HUES64 (cell line): ENCODE measurements at regions not wholly inside any gene's neighbourhood (a gene's known extent, or its start where the extent isn't known, plus 50 kb on each side); places are given as distances from the start of the nearest gene placed in this dataset.

Source experiments
- H3K27ac ChIP-seq: 2 replicates; pipeline ENCODE4 v1.7.0; 2013; ENCODE audit warnings: low read depth, low read length, inconsistent platforms
- H3K27me3 ChIP-seq: 2 replicates; pipeline ENCODE4 v1.6.1; 2013; ENCODE audit warnings: mild to moderate bottlenecking, low read length; ENCODE audit not compliant: insufficient read depth
- H3K36me3 ChIP-seq: 2 replicates; pipeline ENCODE4 v1.6.1; 2013; ENCODE audit warnings: mild to moderate bottlenecking, low read length; ENCODE audit not compliant: insufficient read depth
- H3K4me1 ChIP-seq: 2 replicates; pipeline ENCODE4 v1.6.1; 2013; ENCODE audit warnings: mild to moderate bottlenecking, low read length, moderate library complexity; ENCODE audit not compliant: insufficient read depth
- H3K4me3 ChIP-seq: 2 replicates; pipeline ENCODE4 v1.5.1; 2013; ENCODE audit warnings: mild to moderate bottlenecking, low read length, moderate library complexity
- H3K9ac ChIP-seq: 2 replicates; pipeline ENCODE4 v1.6.1; 2013; ENCODE audit warnings: mild to moderate bottlenecking, low read depth, low read length
- H3K9me3 ChIP-seq: 2 replicates; pipeline ENCODE4 v1.6.1; 2013; ENCODE audit warnings: low read depth, low read length; ENCODE audit not compliant: insufficient read depth
- WGBS: fragments of 150-250, 120-280 bp; methylation state at CpG from one replicate; pipeline ENCODE4 v1.1.7; 2013; ENCODE audit warnings: missing lambda C conversion rate; 5-methylcytosine and 5-hydroxymethylcytosine counted together

- no peaks in the 10 kb centered on the region for H3K9me3 ChIP-seq
- H3K27me3 ChIP-seq, result no peaks in the 10 kb centered on the region
- WGBS, result 96% methylated on average over 6 of the region's 6 CpGs
- no peak overlapping the region for H3K4me3 ChIP-seq
- H3K27ac ChIP-seq, result no peak overlapping the region
- peaks cover 10% of the 10 kb centered on the region for H3K4me1 ChIP-seq
- H3K36me3 ChIP-seq, result no peaks in the 10 kb centered on the region
- no peak overlapping the region for H3K9ac ChIP-seq
Measured at GRCh38 chrX:68942104-68942503, 113.3 kb downstream of the EFNB1 start.

GRCh38 chrX:68941385-68941952 lies 112.6 kb downstream of the EFNB1 start:
- WGBS, result 93% methylated on average over 4 of the region's 4 CpGs
- Histone ChIP-seq H3K27ac (no peak overlapping the region), H3K9me3 (no peaks in the 10 kb centered on the region), H3K9ac (no peak overlapping the region), H3K4me3 (no peak overlapping the region), H3K4me1 (peaks cover 10% of the 10 kb centered on the region), H3K36me3 (no peaks in the 10 kb centered on the region), H3K27me3 (no peaks in the 10 kb centered on the region)

- 83% methylated on average over 7 of the region's 7 CpGs for WGBS
- Histone ChIP-seq H3K36me3 (no peaks in the 10 kb centered on the region), H3K9ac (no peak overlapping the region), H3K27ac (no peak overlapping the region), H3K4me3 (no peak overlapping the region), H3K9me3 (no peaks in the 10 kb centered on the region), H3K27me3 (no peaks in the 10 kb centered on the region), H3K4me1 (peaks cover 10% of the 10 kb centered on the region)
Measured at GRCh38 chrX:68940601-68941000, 111.8 kb downstream of the EFNB1 start.

GRCh38 chrX:68939868-68940267 lies 111.0 kb downstream of the EFNB1 start:
- 94% methylated on average over 7 of the region's 8 CpGs for WGBS
- H3K36me3 ChIP-seq, result no peaks in the 10 kb centered on the region
- no peak overlapping the region for H3K4me3 ChIP-seq
- H3K27me3 ChIP-seq, result no peaks in the 10 kb centered on the region
- H3K9ac ChIP-seq, result no peak overlapping the region
- H3K9me3 ChIP-seq, result no peaks in the 10 kb centered on the region
- peaks cover 10% of the 10 kb centered on the region for H3K4me1 ChIP-seq
- no peak overlapping the region for H3K27ac ChIP-seq

GRCh38 chrX:68938244-68939004 lies 109.6 kb downstream of the EFNB1 start:
- Histone ChIP-seq H3K27me3 (no peaks in the 10 kb centered on the region), H3K36me3 (no peaks in the 10 kb centered on the region), H3K9ac (no peak overlapping the region), H3K4me1 (peaks cover 10% of the 10 kb centered on the region), H3K9me3 (no peaks in the 10 kb centered on the region), H3K27ac (no peak overlapping the region), H3K4me3 (no peak overlapping the region)
- WGBS, result 41% methylated on average over 3 of the region's 4 CpGs

- no peak overlapping the region for H3K27ac ChIP-seq
- peaks cover 10% of the 10 kb centered on the region for H3K4me1 ChIP-seq
- no peaks in the 10 kb centered on the region for H3K9me3 ChIP-seq
- H3K36me3 ChIP-seq, result no peaks in the 10 kb centered on the region
- WGBS, result 89% methylated on average over 2 of the region's 2 CpGs
- no peak overlapping the region for H3K4me3 ChIP-seq
- H3K9ac ChIP-seq, result no peak overlapping the region
- no peaks in the 10 kb centered on the region for H3K27me3 ChIP-seq
Measured at GRCh38 chrX:68937581-68937980, 108.8 kb downstream of the EFNB1 start.

- Histone ChIP-seq H3K4me3 (no peak overlapping the region), H3K27ac (no peak overlapping the region), H3K36me3 (no peaks in the 10 kb centered on the region), H3K4me1 (peaks cover 10% of the 10 kb centered on the region), H3K27me3 (no peaks in the 10 kb centered on the region), H3K9ac (no peak overlapping the region), H3K9me3 (no peaks in the 10 kb centered on the region)
Measured at GRCh38 chrX:68936608-68937007, 107.8 kb downstream of the EFNB1 start.

GRCh38 chrX:68936126-68936525 lies 107.3 kb downstream of the EFNB1 start:
- Histone ChIP-seq H3K27ac (no peak overlapping the region), H3K9ac (no peak overlapping the region), H3K36me3 (no peaks in the 10 kb centered on the region), H3K27me3 (no peaks in the 10 kb centered on the region), H3K4me1 (peaks cover 10% of the 10 kb centered on the region), H3K9me3 (no peaks in the 10 kb centered on the region), H3K4me3 (no peak overlapping the region)
- whole genome bisulfite sequencing, result 89% methylated on average over 3 of the region's 4 CpGs

- no peaks in the 10 kb centered on the region for H3K27me3 ChIP-seq
- WGBS, result 91% methylated on average over 2 of the region's 2 CpGs
- no peak overlapping the region for H3K9ac ChIP-seq
- H3K4me3 ChIP-seq, result no peak overlapping the region
- no peaks in the 10 kb centered on the region for H3K9me3 ChIP-seq
- peaks cover 10% of the 10 kb centered on the region for H3K4me1 ChIP-seq
- H3K27ac ChIP-seq, result no peak overlapping the region
- H3K36me3 ChIP-seq, result no peaks in the 10 kb centered on the region
Measured at GRCh38 chrX:68935362-68935761, 106.5 kb downstream of the EFNB1 start.

GRCh38 chrX:68934922-68935321 lies 106.1 kb downstream of the EFNB1 start:
- peaks cover 10% of the 10 kb centered on the region for H3K4me1 ChIP-seq
- WGBS, result 91% methylated on average over 6 of the region's 6 CpGs
- no peak overlapping the region for H3K27ac ChIP-seq
- H3K9me3 ChIP-seq, result no peaks in the 10 kb centered on the region
- H3K4me3 ChIP-seq, result no peak overlapping the region
- H3K9ac ChIP-seq, result no peak overlapping the region
- H3K27me3 ChIP-seq, result no peaks in the 10 kb centered on the region
- no peaks in the 10 kb centered on the region for H3K36me3 ChIP-seq

GRCh38 chrX:68934421-68934820 lies 105.6 kb downstream of the EFNB1 start:
- Histone ChIP-seq H3K36me3 (no peaks in the 10 kb centered on the region), H3K9me3 (no peaks in the 10 kb centered on the region), H3K27me3 (no peaks in the 10 kb centered on the region), H3K4me3 (no peak overlapping the region), H3K9ac (no peak overlapping the region), H3K4me1 (peaks cover 10% of the 10 kb centered on the region), H3K27ac (no peak overlapping the region)
- WGBS, result 91% methylated on average over 3 of the region's 3 CpGs
